ENCODE measurements at regions not wholly inside any gene's neighbourhood (a gene's known extent, or its start where the extent isn't known, plus 50 kb on each side); places are given as distances from the start of the nearest gene placed in this dataset.

GRCh38 chr4:18242919-18243693 lies 221.6 kb upstream of the LCORL start:
- Histone ChIP-seq H3K4me3 (replicated peaks in 1 of 3; ENCODE audit: low read depth in 2 of 3, low read length in 3 of 3) (no peak overlapping the region), H3K9me3 (replicated peaks in 1 of 2; ENCODE audit: control insufficient read depth in 1 of 2, insufficient read depth in 1 of 2, low read length in 2 of 2) (no peaks in the 10 kb centered on the region), H3K4me1 (ENCODE audit: control insufficient read depth in 1 of 2, insufficient read depth in 2 of 2, low read length in 2 of 2) (no peaks in the 10 kb centered on the region), H3K4me2 (replicated peaks; ENCODE audit: extremely low read depth, low read length, poor library complexity, severe bottlenecking) (no peak overlapping the region), H3K9ac (ENCODE audit: insufficient read depth, low read length, poor library complexity, severe bottlenecking) (no peak overlapping the region), H3K27me3 (ENCODE audit: control insufficient read depth in 2 of 2, insufficient read depth in 2 of 2, low read length in 2 of 2) (no peaks in the 10 kb centered on the region), H3K27ac (ENCODE audit: low read depth in 1 of 2, low read length in 2 of 2) (no peak overlapping the region), H3K79me2 (ENCODE audit: insufficient read depth, low read length) (no peaks in the 10 kb centered on the region), H2AFZ (ENCODE audit: insufficient read depth, low read depth, low read length, poor library complexity, severe bottlenecking) (no peak overlapping the region), H3K36me3 (replicated peaks in 1 of 2; ENCODE audit: control insufficient read depth in 1 of 2, insufficient read depth in 2 of 2, low read length in 2 of 2) (no peaks in the 10 kb centered on the region), H4K20me1 (ENCODE audit: insufficient read depth, low read length) (no peaks in the 10 kb centered on the region)
- intact Hi-C loops (cut with micrococcal nuclease): no loop called here
- H3K4me1 Mint-ChIP-seq: no peaks in the 10 kb centered on the region
- DNase-seq: no peak
- peaks cover 0 to 2% (median 0%) of the 10 kb centered on the region in 3 donors for H3K27me3 Mint-ChIP-seq (ENCODE audit: low read depth in 3 of 3)
- no peak overlapping the region for H3K27ac Mint-ChIP-seq
- H3K36me3 Mint-ChIP-seq: no peaks in the 10 kb centered on the region
- no peak for TF ChIP-seq CTCF (IDR thresholded peaks at IDR 0.05)
- H3K9me3 Mint-ChIP-seq: peaks cover 0 to 3% (median 1%) of the 10 kb centered on the region in 7 donors
- no peak overlapping the region for H3K4me3 Mint-ChIP-seq
- WGBS (ENCODE audit: insufficient coverage): 67% methylated on average over 3 of the region's 5 CpGs

GRCh38 chr4:18241727-18242126 lies 220.2 kb upstream of the LCORL start:
- Histone ChIP-seq H2AFZ (ENCODE audit: insufficient read depth, low read depth, low read length, poor library complexity, severe bottlenecking) (no peak overlapping the region), H3K9me3 (replicated peaks in 1 of 2; ENCODE audit: control insufficient read depth in 1 of 2, insufficient read depth in 1 of 2, low read length in 2 of 2) (no peaks in the 10 kb centered on the region), H3K79me2 (ENCODE audit: insufficient read depth, low read length) (no peaks in the 10 kb centered on the region), H3K9ac (ENCODE audit: insufficient read depth, low read length, poor library complexity, severe bottlenecking) (no peak overlapping the region), H3K27ac (ENCODE audit: low read depth in 1 of 2, low read length in 2 of 2) (no peak overlapping the region), H3K4me1 (ENCODE audit: control insufficient read depth in 1 of 2, insufficient read depth in 2 of 2, low read length in 2 of 2) (no peaks in the 10 kb centered on the region), H4K20me1 (ENCODE audit: insufficient read depth, low read length) (no peaks in the 10 kb centered on the region), H3K27me3 (ENCODE audit: control insufficient read depth in 2 of 2, insufficient read depth in 2 of 2, low read length in 2 of 2) (no peaks in the 10 kb centered on the region), H3K36me3 (replicated peaks in 1 of 2; ENCODE audit: control insufficient read depth in 1 of 2, insufficient read depth in 2 of 2, low read length in 2 of 2) (no peaks in the 10 kb centered on the region), H3K4me2 (replicated peaks; ENCODE audit: extremely low read depth, low read length, poor library complexity, severe bottlenecking) (no peak overlapping the region), H3K4me3 (replicated peaks in 1 of 3; ENCODE audit: low read depth in 2 of 3, low read length in 3 of 3) (no peak overlapping the region)
- no peak for DNase-seq
- Mint-ChIP-seq H3K9me3 (peaks cover 0 to 7% (median 1%) of the 10 kb centered on the region in 7 donors), H3K36me3 (no peaks in the 10 kb centered on the region), H3K4me1 (no peaks in the 10 kb centered on the region), H3K4me3 (no peak overlapping the region), H3K27ac (no peak overlapping the region), H3K27me3 (ENCODE audit: low read depth in 3 of 3) (peaks cover 0 to 2% (median 0%) of the 10 kb centered on the region in 3 donors)
- no CpG with 5 or more reads among the region's 1 CpG for WGBS (ENCODE audit: insufficient coverage)
- intact Hi-C loops (cut with micrococcal nuclease): no loop called here
- no peak for TF ChIP-seq CTCF (IDR thresholded peaks at IDR 0.05)
